Ovary (tissue), 3 donors: ENCODE measurements at regions not wholly inside any gene's neighbourhood (a gene's known extent, or its start where the extent isn't known, plus 50 kb on each side); places are given as distances from the start of the nearest gene placed in this dataset.

Experiments
- EP300 ChIP-seq: sonication (generic); formaldehyde crosslinking; IDR thresholded peaks from one replicate; pipeline ENCODE4 v1.6.1; 2017; ENCODE audit warnings: antibody characterized with exemption
- POLR2A ChIP-seq: fragments of 450-650 bp; IDR thresholded peaks from one replicate; pipeline ENCODE4 v1.6.1; 2017; ENCODE audit warnings: antibody characterized with exemption, mild to moderate bottlenecking, moderate library complexity
- TF ChIP-seq, protein P1 (sequence below), 3 donors: fragments of 450-650 bp in 2 of 3; fragments of 200-600 bp in 1 of 3; IDR thresholded peaks; one replicate each; pipeline versions ENCODE4 v1.5.1 to v1.8.0; 2016 to 2022; ENCODE audit warnings: antibody characterized with exemption in 3 of 3, mild to moderate bottlenecking in 1 of 3
- donor health status: DM: no; HTN: no; CAD: no.

DNA sequence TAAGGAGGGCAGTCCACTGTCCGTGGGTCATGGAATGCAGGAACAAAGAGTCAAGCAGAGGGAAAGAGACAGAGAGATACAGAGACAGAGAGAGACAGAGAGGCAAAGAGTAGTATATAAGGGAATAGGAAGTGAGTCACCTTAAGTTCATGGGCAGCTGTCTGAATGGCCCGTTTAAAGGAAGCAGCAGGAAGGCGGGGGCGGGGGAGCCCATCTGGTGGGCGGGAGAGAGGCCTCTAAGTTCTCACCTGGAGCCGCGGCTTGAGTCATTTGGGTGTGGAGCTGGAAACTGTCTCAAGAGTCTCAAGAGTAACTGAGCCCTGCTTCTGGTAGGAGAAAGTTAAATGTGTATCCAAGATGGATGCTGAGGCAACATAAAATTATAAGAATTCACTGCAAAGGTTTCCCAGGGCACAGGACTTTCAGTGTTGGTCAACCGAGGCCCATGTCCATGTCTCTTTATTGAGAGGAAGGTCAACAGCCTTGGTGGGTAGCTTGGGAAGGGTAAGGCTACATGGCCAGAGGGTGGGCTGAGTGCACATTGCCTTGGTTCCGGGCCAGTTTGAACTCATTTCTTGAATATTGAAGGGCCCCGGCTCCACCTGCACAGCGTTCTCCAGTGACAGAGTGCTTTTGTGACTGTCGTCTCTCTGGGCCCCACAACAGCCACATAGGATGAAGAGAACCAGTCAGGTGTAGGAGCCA lies 85.5 kb upstream of the CACUL1 start:
- TF ChIP-seq POLR2A (no peak), EP300 (no peak)
- TF ChIP-seq, protein P1, sequence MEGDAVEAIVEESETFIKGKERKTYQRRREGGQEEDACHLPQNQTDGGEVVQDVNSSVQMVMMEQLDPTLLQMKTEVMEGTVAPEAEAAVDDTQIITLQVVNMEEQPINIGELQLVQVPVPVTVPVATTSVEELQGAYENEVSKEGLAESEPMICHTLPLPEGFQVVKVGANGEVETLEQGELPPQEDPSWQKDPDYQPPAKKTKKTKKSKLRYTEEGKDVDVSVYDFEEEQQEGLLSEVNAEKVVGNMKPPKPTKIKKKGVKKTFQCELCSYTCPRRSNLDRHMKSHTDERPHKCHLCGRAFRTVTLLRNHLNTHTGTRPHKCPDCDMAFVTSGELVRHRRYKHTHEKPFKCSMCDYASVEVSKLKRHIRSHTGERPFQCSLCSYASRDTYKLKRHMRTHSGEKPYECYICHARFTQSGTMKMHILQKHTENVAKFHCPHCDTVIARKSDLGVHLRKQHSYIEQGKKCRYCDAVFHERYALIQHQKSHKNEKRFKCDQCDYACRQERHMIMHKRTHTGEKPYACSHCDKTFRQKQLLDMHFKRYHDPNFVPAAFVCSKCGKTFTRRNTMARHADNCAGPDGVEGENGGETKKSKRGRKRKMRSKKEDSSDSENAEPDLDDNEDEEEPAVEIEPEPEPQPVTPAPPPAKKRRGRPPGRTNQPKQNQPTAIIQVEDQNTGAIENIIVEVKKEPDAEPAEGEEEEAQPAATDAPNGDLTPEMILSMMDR (IDR thresholded peaks at IDR 0.05): no peak
